ENCODE measurements at regions not wholly inside any gene's neighbourhood (a gene's known extent, or its start where the extent isn't known, plus 50 kb on each side); places are given as distances from the start of the nearest gene placed in this dataset.

DNA sequence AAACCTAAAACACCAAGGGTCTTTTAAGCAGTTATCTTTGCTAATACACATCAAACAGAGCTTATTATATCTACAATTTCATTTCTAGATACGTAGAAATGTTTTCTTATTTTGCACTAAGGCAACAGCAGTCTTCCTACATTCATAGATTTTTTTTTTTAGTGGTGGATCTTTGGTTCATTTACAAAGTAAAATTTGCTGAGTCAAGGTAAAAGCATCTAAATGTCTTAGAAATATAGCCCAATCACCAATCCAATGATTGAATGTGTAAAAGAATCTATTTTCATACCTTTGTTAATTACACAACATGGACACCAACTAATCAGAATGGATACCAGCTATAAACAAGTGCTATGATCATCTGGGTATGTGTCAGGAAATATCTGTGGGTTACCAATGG is 272.2 kb upstream of the TMPO start:
- WGBS, 2 donors = 92% methylated on average over 1 of the region's 1 CpG
- Histone ChIP-seq H3K27me3 (no peaks in the 10 kb centered on the region), H3K4me3 (replicated peaks in 1 of 3) (no peak overlapping the region), H3K4me1 (no peaks in the 10 kb centered on the region), H3K36me3 (no peaks in the 10 kb centered on the region), H3K27ac (no peak overlapping the region), H3K9me3 (no peaks in the 10 kb centered on the region)
- intact Hi-C loops (cut with DNase I) = no loop called here
- no peak for DNase-seq
- no peak for TF ChIP-seq POLR2A (IDR thresholded peaks at IDR 0.05)
- TF ChIP-seq, protein P1, sequence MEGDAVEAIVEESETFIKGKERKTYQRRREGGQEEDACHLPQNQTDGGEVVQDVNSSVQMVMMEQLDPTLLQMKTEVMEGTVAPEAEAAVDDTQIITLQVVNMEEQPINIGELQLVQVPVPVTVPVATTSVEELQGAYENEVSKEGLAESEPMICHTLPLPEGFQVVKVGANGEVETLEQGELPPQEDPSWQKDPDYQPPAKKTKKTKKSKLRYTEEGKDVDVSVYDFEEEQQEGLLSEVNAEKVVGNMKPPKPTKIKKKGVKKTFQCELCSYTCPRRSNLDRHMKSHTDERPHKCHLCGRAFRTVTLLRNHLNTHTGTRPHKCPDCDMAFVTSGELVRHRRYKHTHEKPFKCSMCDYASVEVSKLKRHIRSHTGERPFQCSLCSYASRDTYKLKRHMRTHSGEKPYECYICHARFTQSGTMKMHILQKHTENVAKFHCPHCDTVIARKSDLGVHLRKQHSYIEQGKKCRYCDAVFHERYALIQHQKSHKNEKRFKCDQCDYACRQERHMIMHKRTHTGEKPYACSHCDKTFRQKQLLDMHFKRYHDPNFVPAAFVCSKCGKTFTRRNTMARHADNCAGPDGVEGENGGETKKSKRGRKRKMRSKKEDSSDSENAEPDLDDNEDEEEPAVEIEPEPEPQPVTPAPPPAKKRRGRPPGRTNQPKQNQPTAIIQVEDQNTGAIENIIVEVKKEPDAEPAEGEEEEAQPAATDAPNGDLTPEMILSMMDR (IDR thresholded peaks at IDR 0.05) = no peak

DNA sequence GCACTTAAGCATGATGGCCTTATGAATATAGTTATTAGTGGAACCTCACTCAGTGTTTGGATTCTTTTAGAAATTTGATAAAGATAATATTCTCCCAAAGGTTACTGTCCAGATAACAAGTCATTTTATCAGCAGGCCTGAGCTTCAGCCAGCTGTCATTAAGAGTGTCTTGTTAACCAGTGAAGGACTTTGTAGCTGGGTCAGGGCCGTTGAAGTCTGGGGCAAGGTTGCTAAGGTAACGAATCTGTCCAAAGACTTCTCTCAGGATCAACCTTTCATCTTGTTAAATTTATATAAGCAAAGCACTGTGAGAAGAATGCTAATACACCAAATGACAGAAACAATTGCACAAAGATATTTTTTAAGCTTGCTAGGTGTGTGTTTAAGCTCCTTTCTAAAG is 271.3 kb upstream of the TMPO start:
- Histone ChIP-seq H3K27me3 (no peaks in the 10 kb centered on the region), H3K27ac (no peak overlapping the region), H3K4me1 (no peaks in the 10 kb centered on the region), H3K36me3 (no peaks in the 10 kb centered on the region), H3K9me3 (no peaks in the 10 kb centered on the region), H3K4me3 (replicated peaks in 1 of 3) (no peak overlapping the region)
- 53 to 54% methylated on average over 2 of the region's 2 CpGs for WGBS, 2 donors
- no peak for DNase-seq
- intact Hi-C loops (cut with DNase I) = no loop called here
- TF ChIP-seq, protein P1 (IDR thresholded peaks at IDR 0.05) = no peak
- no peak for TF ChIP-seq POLR2A (IDR thresholded peaks at IDR 0.05)

DNA sequence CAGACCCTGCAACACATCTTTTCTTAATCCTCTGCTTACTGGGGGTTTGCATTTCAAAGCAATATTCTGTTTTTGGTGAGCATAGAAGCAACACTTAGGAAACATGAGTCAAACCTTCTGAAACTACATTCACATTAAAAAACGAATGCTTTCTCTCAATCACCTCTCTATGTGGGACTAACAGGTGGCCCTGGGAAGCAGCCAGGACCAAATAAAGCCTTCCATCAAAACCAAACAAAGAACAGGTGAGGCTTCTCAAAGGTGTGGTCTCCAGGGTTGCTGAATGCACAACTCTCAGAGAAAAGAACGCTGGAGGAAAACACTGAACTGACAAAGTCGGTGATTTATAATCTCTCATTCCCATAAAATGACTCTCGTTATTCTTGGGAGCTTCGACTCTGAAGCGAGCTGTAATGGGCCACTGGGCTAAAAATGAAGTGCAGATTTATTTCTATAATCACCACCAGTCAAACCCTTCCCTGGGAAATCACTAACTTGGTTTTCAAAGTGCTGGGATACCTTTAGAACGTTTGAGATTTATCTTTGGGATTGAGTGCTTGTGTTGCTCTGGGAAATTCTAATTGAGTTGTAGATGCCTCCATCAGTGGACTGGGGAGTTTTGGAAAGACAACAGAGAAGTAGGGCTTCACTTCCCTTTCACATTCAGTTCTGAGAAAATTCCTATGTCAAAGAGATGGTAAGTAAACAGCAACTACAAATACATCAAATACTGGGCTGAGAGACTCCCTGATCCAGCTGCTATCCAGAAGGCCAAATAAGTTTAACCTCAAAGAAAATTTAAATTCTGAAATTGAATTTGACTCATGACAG is 262.0 kb upstream of the TMPO start:
- TF ChIP-seq, protein P1 (IDR thresholded peaks at IDR 0.05) = no peak
- TF ChIP-seq POLR2A (IDR thresholded peaks at IDR 0.05) = no peak
- 63 to 69% methylated on average over 7 of the region's 7 CpGs for WGBS, 2 donors

DNA sequence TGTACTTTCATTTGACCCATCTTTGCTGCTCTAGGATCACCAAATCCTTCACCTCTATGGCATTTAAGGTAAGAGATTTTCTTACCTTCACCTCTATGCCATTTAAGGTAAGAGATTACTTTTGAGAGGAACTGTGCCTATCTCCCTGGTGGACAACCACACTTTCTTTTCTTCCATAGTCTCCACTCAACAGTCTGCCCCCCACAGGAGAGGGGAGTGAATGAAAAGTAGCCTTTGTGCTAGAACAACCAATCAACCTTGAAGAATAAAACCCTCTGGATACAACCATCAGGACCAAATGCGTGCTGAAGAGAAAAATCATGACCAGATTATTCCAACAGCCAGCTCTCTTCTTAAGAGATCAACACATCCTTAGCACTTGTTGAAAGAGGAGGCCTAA is 258.6 kb upstream of the TMPO start:
- DNase-seq = no peak
- Histone ChIP-seq H3K27ac (no peak overlapping the region), H3K36me3 (no peaks in the 10 kb centered on the region), H3K4me3 (replicated peaks in 1 of 3) (no peak overlapping the region), H3K27me3 (no peaks in the 10 kb centered on the region), H3K4me1 (no peaks in the 10 kb centered on the region), H3K9me3 (no peaks in the 10 kb centered on the region)
- 87 to 100% methylated on average over 1 of the region's 1 CpG for WGBS, 2 donors
- intact Hi-C loops (cut with DNase I) = no loop called here
- TF ChIP-seq, protein P1 (IDR thresholded peaks at IDR 0.05) = no peak
- TF ChIP-seq POLR2A (IDR thresholded peaks at IDR 0.05) = no peak

More for the DNA sequence above, 262.0 kb upstream of the TMPO start:
- Histone ChIP-seq H3K4me3 (replicated peaks in 1 of 3) (no peak overlapping the region), H3K36me3 (no peaks in the 10 kb centered on the region), H3K27ac (no peak overlapping the region), H3K27me3 (no peaks in the 10 kb centered on the region), H3K9me3 (no peaks in the 10 kb centered on the region), H3K4me1 (no peaks in the 10 kb centered on the region)
- intact Hi-C loops (cut with DNase I) = no loop called here
- DNase-seq = no peak

DNA sequence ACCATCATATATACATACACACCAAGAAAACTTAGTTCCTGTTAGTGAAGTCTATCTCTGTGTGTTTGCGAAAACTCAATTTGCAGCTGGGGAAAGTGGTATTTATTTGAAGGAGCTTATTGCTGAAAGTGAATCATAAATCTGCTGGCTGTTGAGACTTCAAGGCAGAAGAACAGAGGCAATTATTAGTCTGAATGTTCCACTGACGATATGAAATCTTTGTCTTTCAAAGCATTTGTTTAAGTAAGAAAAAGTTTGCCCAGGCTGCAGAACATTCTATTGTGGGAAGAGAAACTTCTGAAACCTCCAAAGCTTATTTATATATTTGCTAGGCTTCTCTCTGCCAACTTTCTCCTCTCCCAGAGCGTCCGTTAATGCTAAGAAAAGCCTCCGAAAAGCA is 255.7 kb upstream of the TMPO start:
- Histone ChIP-seq H3K27ac (no peak overlapping the region), H3K4me1 (no peaks in the 10 kb centered on the region), H3K9me3 (no peaks in the 10 kb centered on the region), H3K27me3 (no peaks in the 10 kb centered on the region), H3K36me3 (no peaks in the 10 kb centered on the region), H3K4me3 (replicated peaks in 1 of 3) (no peak overlapping the region)
- TF ChIP-seq, protein P1 (IDR thresholded peaks at IDR 0.05) = no peak
- TF ChIP-seq POLR2A (IDR thresholded peaks at IDR 0.05) = no peak
- no peak for DNase-seq
- intact Hi-C loops (cut with DNase I) = no loop called here
- WGBS, 2 donors = 77 to 81% methylated on average over 5 of the region's 5 CpGs

Measured in thyroid gland (tissue), 4 donors.